SK-N-MC (cell line): ENCODE measurements at regions not wholly inside any gene's neighbourhood (a gene's known extent, or its start where the extent isn't known, plus 50 kb on each side); places are given as distances from the start of the nearest gene placed in this dataset.

Experiments
- DNase-seq: peaks from one replicate; pipeline ENCODE4 v3.0.0-alpha.2; 2011; ENCODE audit warnings: low read depth, low spot score
- H3K27ac ChIP-seq: fragments of 200-600 bp; sonication (generic); 2 replicates; pipeline ENCODE4 v1.5.1; 2016; ENCODE audit warnings: mixed run types
- H3K36me3 ChIP-seq: fragments of 200-600 bp; sonication (generic); 2 replicates; pipeline ENCODE4 v1.6.1; 2017; ENCODE audit warnings: antibody characterized with exemption, low read length, mixed read lengths; ENCODE audit not compliant: insufficient read depth
- H3K4me3 ChIP-seq: fragments of 200-600 bp; sonication (generic); 2 replicates; pipeline ENCODE4 v1.5.1; 2016
- H3K9ac ChIP-seq: fragments of 200-600 bp; sonication (generic); 2 replicates; pipeline ENCODE4 v1.8.0; 2017; ENCODE audit warnings: mixed run types, mixed read lengths; ENCODE audit not compliant: insufficient read length
- H3K9me3 ChIP-seq: fragments of 200-600 bp; sonication (generic); 2 replicates; pipeline ENCODE4 v1.6.1; 2017; ENCODE audit warnings: low read depth, mild to moderate bottlenecking, antibody characterized with exemption, low read length, moderate library complexity, mixed read lengths
- EZH2 ChIP-seq: fragments of 200-600 bp; sonication (generic); IDR thresholded peaks from one replicate; pipeline ENCODE4 v1.6.1; 2017; ENCODE audit warnings: antibody characterized with exemption
- FOXP2 ChIP-seq: optimal IDR thresholded peaks from 2 replicates; pipeline ENCODE3; 2011; ENCODE audit warnings: mild to moderate bottlenecking, moderate library complexity; ENCODE audit not compliant: insufficient read depth; ENCODE audit errors: extremely low read length, control extremely low read depth
- POLR2AphosphoS5 ChIP-seq: IDR thresholded peaks from 2 replicates; pipeline ENCODE4 v1.6.1; 2012; ENCODE audit warnings: mild to moderate bottlenecking, low read depth, low read length, borderline replicate concordance

DNA sequence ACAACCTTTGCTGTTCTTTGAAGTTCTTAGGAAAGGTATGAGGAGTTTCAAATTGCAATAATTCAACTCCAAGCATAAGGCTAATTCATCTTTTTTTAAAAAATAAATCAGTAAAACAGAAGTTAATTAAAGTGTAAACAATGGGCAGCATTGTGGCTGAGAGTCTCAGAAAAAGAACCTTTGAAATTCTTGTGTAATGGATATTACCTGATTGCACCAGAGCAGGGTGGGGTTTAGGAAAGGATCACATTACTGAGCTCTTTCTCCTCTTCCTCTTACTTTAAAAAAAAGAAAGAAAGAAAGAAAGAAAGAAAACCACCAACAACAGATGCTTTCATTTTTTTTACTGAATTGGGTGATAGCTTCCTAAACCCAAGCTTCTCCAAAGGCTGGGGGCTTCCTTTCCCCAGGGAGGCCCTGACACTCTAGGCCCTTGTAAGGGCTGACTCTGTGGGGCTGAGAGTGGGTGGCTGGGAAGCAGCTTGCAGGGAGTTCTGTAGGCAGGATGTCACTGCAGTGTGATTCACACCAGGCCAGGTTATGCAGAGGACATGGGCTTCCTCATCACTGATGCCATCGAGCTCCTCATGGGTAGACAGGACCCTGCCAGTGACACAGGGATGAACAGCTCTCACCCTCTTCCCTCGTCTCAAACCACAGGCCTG lies 564.5 kb downstream of the FGF9 start:
- Histone ChIP-seq H3K4me3 (no peak overlapping the region), H3K9ac (no peak overlapping the region)

DNA sequence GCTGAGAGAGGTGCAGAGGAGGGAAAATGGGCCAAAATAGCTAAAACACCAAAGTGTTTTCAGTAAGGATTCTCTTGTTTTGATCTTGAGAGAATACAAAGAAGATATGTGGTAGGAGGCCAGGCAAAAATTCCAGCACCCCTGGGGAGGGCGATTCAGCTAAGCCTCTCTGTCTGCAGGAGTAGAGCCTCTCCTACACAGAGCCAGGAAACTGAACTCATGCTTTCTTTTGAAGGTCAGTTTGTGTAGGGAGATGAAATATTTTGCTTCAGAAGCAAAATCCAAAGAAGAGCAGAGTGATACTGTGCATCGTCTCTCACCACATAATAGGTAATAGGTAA lies 565.0 kb downstream of the FGF9 start:
- no peak overlapping the region for H3K9ac ChIP-seq
- no peaks in the 10 kb centered on the region for H3K36me3 ChIP-seq
- TF ChIP-seq POLR2AphosphoS5 (no peak), EZH2 (no peak), FOXP2 (no peak)
- H3K27ac ChIP-seq, result no peak overlapping the region
- no peak overlapping the region for H3K4me3 ChIP-seq
- DNase-seq, result no peak
- no peaks in the 10 kb centered on the region for H3K9me3 ChIP-seq

More for the DNA sequence above, 564.5 kb downstream of the FGF9 start:
- no peaks in the 10 kb centered on the region for H3K36me3 ChIP-seq
- no peak overlapping the region for H3K27ac ChIP-seq
- no peak for DNase-seq
- no peaks in the 10 kb centered on the region for H3K9me3 ChIP-seq
- no peak for TF ChIP-seq EZH2
- no peak for TF ChIP-seq POLR2AphosphoS5
- no peak for TF ChIP-seq FOXP2

DNA sequence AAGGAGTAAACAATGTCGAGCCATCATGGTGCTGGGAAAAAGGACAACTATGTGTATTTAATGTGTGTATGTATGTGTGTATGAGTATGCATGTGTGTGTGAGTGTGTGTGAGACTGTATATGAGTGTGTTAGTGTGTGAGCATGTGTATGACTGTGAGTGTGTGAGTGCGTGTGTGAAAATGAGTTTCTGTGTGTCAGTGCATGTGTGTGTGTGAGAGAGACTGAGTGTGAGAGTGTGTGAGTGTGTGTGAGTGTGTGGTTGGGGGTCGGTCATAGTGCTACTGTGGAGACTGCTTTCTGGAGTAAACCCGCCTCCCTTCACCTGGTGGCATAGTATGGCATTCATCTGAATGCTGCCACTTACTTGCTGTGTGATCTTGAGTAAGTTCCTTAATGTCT lies 567.4 kb downstream of the FGF9 start:
- no peak overlapping the region for H3K27ac ChIP-seq
- H3K9ac ChIP-seq, result no peak overlapping the region
- TF ChIP-seq EZH2 (no peak), POLR2AphosphoS5 (no peak), FOXP2 (no peak)
- no peaks in the 10 kb centered on the region for H3K9me3 ChIP-seq
- H3K4me3 ChIP-seq, result no peak overlapping the region
- no peak for DNase-seq
- no peaks in the 10 kb centered on the region for H3K36me3 ChIP-seq

DNA sequence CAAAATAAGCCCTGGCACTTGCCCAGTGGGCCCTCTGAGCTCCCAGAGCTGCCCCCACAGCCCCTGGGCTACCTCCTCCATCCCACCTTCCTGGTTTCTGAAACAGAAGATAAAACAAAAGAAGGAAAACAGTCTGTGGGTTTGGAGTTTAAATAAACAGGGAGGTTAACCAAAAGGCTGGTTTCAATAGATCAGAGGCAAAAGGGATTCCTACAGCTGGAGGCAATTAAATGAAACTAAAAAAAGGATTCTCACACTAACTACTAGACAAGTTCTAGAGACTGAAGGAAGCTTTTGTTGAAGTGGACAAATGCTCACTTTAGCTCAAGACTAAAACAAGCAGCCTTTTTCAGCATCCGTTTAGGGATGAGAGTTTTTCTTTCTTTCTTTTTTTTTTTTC lies 569.8 kb downstream of the FGF9 start:
- DNase-seq, result no peak
- Histone ChIP-seq H3K27ac (no peak overlapping the region), H3K4me3 (no peak overlapping the region), H3K9me3 (no peaks in the 10 kb centered on the region), H3K36me3 (no peaks in the 10 kb centered on the region), H3K9ac (no peak overlapping the region)
- TF ChIP-seq FOXP2 (no peak), POLR2AphosphoS5 (no peak), EZH2 (no peak)

DNA sequence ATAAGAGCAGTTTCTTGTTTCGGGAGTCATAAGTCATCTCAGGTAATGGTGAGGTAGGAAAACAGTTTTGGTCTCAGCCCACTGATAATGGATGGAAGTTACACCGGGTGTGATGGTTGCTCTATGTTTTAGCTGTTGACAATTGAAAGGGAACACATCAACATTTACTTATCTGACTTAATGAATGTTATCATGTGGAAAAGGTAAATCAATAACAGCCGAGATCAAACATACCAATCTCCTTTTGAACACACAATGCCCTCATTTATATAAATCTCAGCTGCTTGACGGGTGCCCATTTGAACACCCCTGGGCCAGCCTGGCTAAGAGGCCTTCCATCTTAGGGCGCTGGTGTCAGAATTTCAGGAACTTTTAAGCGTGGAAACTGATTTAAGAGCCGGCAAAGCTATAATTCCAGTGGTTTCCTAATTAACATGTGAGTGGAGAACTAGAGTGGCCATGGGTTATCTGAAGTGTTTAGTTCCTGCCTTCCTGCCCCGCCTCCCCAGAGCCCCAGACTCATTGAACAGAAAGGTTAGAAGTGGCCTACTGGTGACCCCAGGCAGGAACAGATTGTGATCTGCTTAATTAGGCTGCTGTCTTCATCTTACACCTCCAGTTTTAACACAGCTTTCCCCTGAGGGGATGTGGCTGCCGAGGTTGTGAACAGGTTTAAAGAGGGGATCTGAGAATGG lies 572.7 kb downstream of the FGF9 start:
- no peaks in the 10 kb centered on the region for H3K9me3 ChIP-seq
- no peak overlapping the region for H3K9ac ChIP-seq
- no peak overlapping the region for H3K4me3 ChIP-seq
- no peaks in the 10 kb centered on the region for H3K36me3 ChIP-seq
- no peak overlapping the region for H3K27ac ChIP-seq
- DNase-seq, result no peak
- no peak for TF ChIP-seq POLR2AphosphoS5
- no peak for TF ChIP-seq EZH2
- TF ChIP-seq FOXP2, result no peak

DNA sequence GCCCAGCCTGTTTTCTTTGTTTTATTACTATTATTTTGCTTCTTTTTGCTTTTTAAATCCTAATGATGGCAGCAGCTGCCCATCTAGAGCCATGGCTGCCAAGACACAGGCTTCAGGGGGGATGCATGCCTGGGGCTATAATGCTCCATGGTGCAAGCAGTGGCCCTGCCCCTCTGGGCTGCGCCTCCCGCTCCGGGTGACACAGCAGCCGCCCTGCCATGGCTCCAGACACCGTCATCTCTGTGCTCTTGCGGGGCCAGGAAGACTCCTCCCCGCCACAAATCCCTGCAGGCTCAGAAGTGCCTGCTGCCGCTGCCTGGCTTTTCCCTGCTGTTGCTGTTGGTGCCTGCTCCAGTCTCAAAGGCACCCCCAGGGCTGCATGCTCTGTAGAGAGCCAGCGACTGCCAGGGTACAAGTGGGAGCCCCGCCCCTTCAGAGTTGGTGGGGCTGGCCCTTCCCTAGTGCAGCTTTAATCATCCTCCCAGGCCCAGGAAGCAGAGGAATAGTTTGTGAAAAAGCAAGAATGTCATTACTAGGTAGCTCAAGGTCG lies 581.5 kb downstream of the FGF9 start:
- no peaks in the 10 kb centered on the region for H3K36me3 ChIP-seq
- no peak overlapping the region for H3K4me3 ChIP-seq
- no peak for DNase-seq
- no peak overlapping the region for H3K9ac ChIP-seq
- H3K27ac ChIP-seq, result no peak overlapping the region
- no peaks in the 10 kb centered on the region for H3K9me3 ChIP-seq
- TF ChIP-seq POLR2AphosphoS5, result no peak
- no peak for TF ChIP-seq FOXP2

DNA sequence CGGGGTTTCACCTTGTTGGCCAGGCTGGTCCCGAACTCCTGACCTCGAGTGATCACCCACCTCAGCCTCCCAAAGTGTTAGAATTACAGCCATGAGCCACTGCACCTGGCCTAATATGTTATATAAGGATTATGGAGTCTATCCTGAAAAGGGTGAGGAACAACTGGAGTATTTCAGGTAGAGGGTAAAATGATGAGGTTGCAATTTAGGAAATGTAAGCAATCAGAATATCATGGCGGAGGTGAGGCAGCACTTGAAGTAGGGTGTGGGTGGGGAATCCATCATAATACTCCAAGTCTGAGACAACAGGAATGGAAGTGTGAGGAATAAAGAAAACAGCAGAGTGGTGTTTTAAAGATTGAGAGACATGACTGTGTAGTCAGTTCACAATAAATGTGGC lies 582.2 kb downstream of the FGF9 start:
- Histone ChIP-seq H3K36me3 (no peaks in the 10 kb centered on the region), H3K4me3 (no peak overlapping the region), H3K9me3 (no peaks in the 10 kb centered on the region), H3K9ac (no peak overlapping the region), H3K27ac (no peak overlapping the region)
- DNase-seq, result no peak
- TF ChIP-seq FOXP2, result no peak
- no peak for TF ChIP-seq POLR2AphosphoS5
- no peak for TF ChIP-seq EZH2

DNA sequence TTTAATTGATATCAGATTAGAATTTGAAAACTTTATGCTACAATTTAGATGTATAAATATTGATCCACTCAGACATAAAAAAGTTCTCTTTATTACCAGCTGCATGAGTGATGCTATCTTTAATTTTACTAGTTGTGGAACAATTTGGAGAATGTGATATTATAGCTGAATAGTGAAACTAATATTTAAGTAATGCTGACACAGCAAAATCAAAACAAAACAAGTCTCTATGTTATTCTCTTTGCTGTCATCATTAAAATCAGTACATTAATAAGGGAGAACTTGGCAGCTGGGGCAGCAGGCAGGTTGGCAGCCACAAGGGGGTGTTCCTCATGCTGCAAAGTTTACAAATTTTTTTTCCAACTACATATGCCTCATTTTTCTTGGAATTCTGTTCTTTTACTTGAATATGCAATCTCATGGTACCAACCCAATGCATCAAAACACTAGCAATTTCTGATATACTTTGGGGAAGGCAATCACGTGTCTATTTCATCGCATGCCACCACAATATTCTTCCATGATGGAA lies 585.3 kb downstream of the FGF9 start:
- H3K4me3 ChIP-seq, result no peak overlapping the region
- no peaks in the 10 kb centered on the region for H3K36me3 ChIP-seq
- TF ChIP-seq POLR2AphosphoS5 (no peak), FOXP2 (no peak), EZH2 (no peak)
- DNase-seq, result no peak
- no peak overlapping the region for H3K9ac ChIP-seq
- no peak overlapping the region for H3K27ac ChIP-seq
- H3K9me3 ChIP-seq, result no peaks in the 10 kb centered on the region
